Small intestine (tissue), 7 donors: ENCODE measurements at regions not wholly inside any gene's neighbourhood (a gene's known extent, or its start where the extent isn't known, plus 50 kb on each side); places are given as distances from the start of the nearest gene placed in this dataset.

Experiments used
- DNase-seq, 2 donors: peaks; one replicate each; pipeline versions ENCODE4 v3.0.0 to v3.0.0-alpha.2; 2013
- FAIRE-seq: peaks from 2 replicates; lab custom pipeline; 2012; peaks lifted over from hg19 to GRCh38; lab: Jason Lieb, UNC
- H3K27ac ChIP-seq, 3 donors: one replicate each; pipeline ENCODE4 v1.5.1; 2013; ENCODE audit warnings: low read length in 2 of 3, mild to moderate bottlenecking in 2 of 3, control low read depth in 1 of 3, inconsistent platforms in 1 of 3, low read depth in 1 of 3, moderate library complexity in 1 of 3
- H3K27me3 ChIP-seq, 3 donors: one replicate each; pipeline ENCODE4 v1.6.1; 2013; ENCODE audit warnings: low read length in 3 of 3, inconsistent platforms in 1 of 3; ENCODE audit not compliant: control insufficient read depth in 3 of 3, insufficient read depth in 3 of 3
- H3K36me3 ChIP-seq, 3 donors: one replicate each; pipeline ENCODE4 v1.6.1; 2013; ENCODE audit warnings: low read length in 3 of 3, inconsistent platforms in 1 of 3, low read depth in 1 of 3, mild to moderate bottlenecking in 1 of 3, moderate library complexity in 1 of 3; ENCODE audit not compliant: control insufficient read depth in 3 of 3, insufficient read depth in 2 of 3
- H3K4me1 ChIP-seq, 3 donors: one replicate each; pipeline ENCODE4 v1.6.1; 2013; ENCODE audit warnings: low read length in 2 of 3, inconsistent platforms in 1 of 3, low read depth in 1 of 3, mild to moderate bottlenecking in 1 of 3, moderate library complexity in 1 of 3; ENCODE audit not compliant: control insufficient read depth in 3 of 3, insufficient read depth in 2 of 3
- H3K4me3 ChIP-seq, 3 donors: one replicate each; pipeline ENCODE4 v1.5.1; 2013; ENCODE audit warnings: low read length in 3 of 3, control low read depth in 1 of 3, inconsistent platforms in 1 of 3, low read depth in 1 of 3, mild to moderate bottlenecking in 1 of 3, moderate library complexity in 1 of 3
- H3K9me3 ChIP-seq, 2 donors: one replicate each; pipeline ENCODE4 v1.6.1; 2013; ENCODE audit warnings: low read depth in 1 of 2, low read length in 1 of 2; ENCODE audit not compliant: control insufficient read depth in 2 of 2, insufficient read depth in 1 of 2
- WGBS, 3 donors: extraction: QIAGEN DNeasy Blood & Tissue Kit; methylation state at CpG; one replicate each; pipeline ENCODE4 v1.1.7; 2013; 5-methylcytosine and 5-hydroxymethylcytosine counted together
- donor health status: healthy with polysubstance abuse.
- donor health status: control.
- donor health status: control.
- donor health status: Bipolar disorder and iron deficiency.
- donor health status: healthy.

- Histone ChIP-seq H3K9me3 (no peaks in the 10 kb centered on the region), H3K27me3 (no peaks in the 10 kb centered on the region), H3K4me1 (no peaks in the 10 kb centered on the region), H3K27ac (no peak overlapping the region), H3K36me3 (no peaks in the 10 kb centered on the region), H3K4me3 (no peak overlapping the region)
- FAIRE-seq (no peak), DNase-seq (no peak)
- 59 to 68% (median 66%) methylated on average over 3 of the region's 3 CpGs for WGBS, 3 donors
Observed at GRCh38 chr5:57539281-57539701, 56.7 kb upstream of the ACTBL2 start.

- 64 to 79% (median 68%) methylated on average over 7 of the region's 7 CpGs for WGBS, 3 donors
- no peak overlapping the region for H3K4me3 ChIP-seq
- no peaks in the 10 kb centered on the region for H3K9me3 ChIP-seq
- no peaks in the 10 kb centered on the region for H3K27me3 ChIP-seq
- H3K27ac ChIP-seq, result no peak overlapping the region
- H3K4me1 ChIP-seq, result no peaks in the 10 kb centered on the region
- FAIRE-seq (no peak), DNase-seq (no peak)
- no peaks in the 10 kb centered on the region for H3K36me3 ChIP-seq
Observed at GRCh38 chr5:57538341-57538955, 55.8 kb upstream of the ACTBL2 start.

- no peak overlapping the region for H3K27ac ChIP-seq
- no peaks in the 10 kb centered on the region for H3K27me3 ChIP-seq
- 68 to 88% (median 83%) methylated on average over 2 of the region's 2 CpGs for WGBS, 3 donors
- DNase-seq, result no peak
- FAIRE-seq, result no peak
- H3K36me3 ChIP-seq, result no peaks in the 10 kb centered on the region
- H3K4me1 ChIP-seq, result no peaks in the 10 kb centered on the region
- no peaks in the 10 kb centered on the region for H3K9me3 ChIP-seq
- H3K4me3 ChIP-seq, result no peak overlapping the region
Observed at GRCh38 chr5:57537811-57538210, 55.2 kb upstream of the ACTBL2 start.

- DNase-seq (no peak), FAIRE-seq (no peak)
- no peaks in the 10 kb centered on the region for H3K4me1 ChIP-seq
- H3K4me3 ChIP-seq, result no peak overlapping the region
- H3K36me3 ChIP-seq, result no peaks in the 10 kb centered on the region
- H3K27me3 ChIP-seq, result no peaks in the 10 kb centered on the region
- H3K9me3 ChIP-seq, result no peaks in the 10 kb centered on the region
- no peak overlapping the region for H3K27ac ChIP-seq
- 47 to 65% (median 47%) methylated on average over 4 of the region's 4 CpGs for WGBS, 3 donors
Observed at GRCh38 chr5:57532513-57533497, 50.2 kb upstream of the ACTBL2 start.
